Upper lobe of left lung (tissue), 4 donors: ENCODE measurements at regions not wholly inside any gene's neighbourhood (a gene's known extent, or its start where the extent isn't known, plus 50 kb on each side); places are given as distances from the start of the nearest gene placed in this dataset.

Source experiments
- CTCF ChIP-seq, 6 experiments: fragments of 450-650 bp in 4 of 6; fragments of 200-600 bp in 2 of 6; sonication (generic) in 2 of 6; IDR thresholded peaks; one replicate each; pipeline ENCODE4 v1.5.1; 2016 to 2019; ENCODE audit warnings: antibody characterized with exemption in 6 of 6
- EP300 ChIP-seq, 4 donors: sonication (generic); formaldehyde crosslinking; IDR thresholded peaks; one replicate each; pipeline ENCODE4 v1.5.1; 2017; ENCODE audit warnings: antibody characterized with exemption in 4 of 4, control low read depth in 2 of 4
- POLR2A ChIP-seq, 4 donors: fragments of 450-650 bp; IDR thresholded peaks; one replicate each; pipeline ENCODE4 v1.5.1; 2016 to 2017; ENCODE audit warnings: antibody characterized with exemption in 4 of 4, mild to moderate bottlenecking in 2 of 4
- POLR2AphosphoS5 ChIP-seq, 2 donors: sonication (generic); formaldehyde crosslinking; IDR thresholded peaks; one replicate each; pipeline ENCODE4 v1.5.1; 2017; ENCODE audit warnings: antibody characterized with exemption in 2 of 2

DNA sequence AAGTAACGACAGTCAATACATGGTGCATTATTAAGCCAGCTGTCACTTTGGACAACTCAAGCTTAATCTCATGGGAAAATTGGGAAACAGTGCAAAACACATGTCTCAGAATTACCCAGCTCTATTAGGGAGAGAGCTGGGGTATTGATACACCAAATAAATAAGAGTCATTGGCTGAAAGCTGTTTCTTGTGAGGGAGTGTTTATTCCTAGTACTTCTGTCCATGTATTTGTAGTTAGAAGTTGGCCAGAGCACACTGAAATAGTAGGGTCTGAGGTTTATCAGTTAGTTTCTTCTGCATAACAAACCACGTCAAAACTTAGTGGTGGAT is 192.0 kb upstream of the RALGAPA2 start:
- TF ChIP-seq CTCF (IDR thresholded peaks at IDR 0.05) (no peak), POLR2AphosphoS5 (IDR thresholded peaks at IDR 0.05) (no peak), POLR2A (IDR thresholded peaks at IDR 0.05) (no peak), EP300 (IDR thresholded peaks at IDR 0.05) (no peak)
